H1 (cell line): ENCODE measurements at regions not wholly inside any gene's neighbourhood (a gene's known extent, or its start where the extent isn't known, plus 50 kb on each side); places are given as distances from the start of the nearest gene placed in this dataset.

Source experiments
- CTCF ChIA-PET: fragments of 300-600 bp; sonication (Branson Sonifier 250); formaldehyde crosslinking; loops from one replicate; lab custom pipeline; 2021; ENCODE audit not compliant: partially characterized antibody; lab: Charles Lee
- POLR2A ChIA-PET: fragments of 300-600 bp; sonication (Branson Sonifier 250); formaldehyde crosslinking; loops from one replicate; lab custom pipeline; 2021; ENCODE audit warnings: inconsistent platforms; ENCODE audit not compliant: partially characterized antibody; lab: Charles Lee
- DNase-seq, 2 experiments: peaks; one replicate each; pipeline versions ENCODE4 v3.0.0 to v3.0.0-alpha.2; 2010 to 2022; ENCODE audit warnings: low spot score in 2 of 2, low read depth in 1 of 2, mixed read lengths in 1 of 2
- FAIRE-seq: peaks from 2 replicates; lab custom pipeline; 2011; peaks lifted over from hg19 to GRCh38; lab: Jason Lieb, UNC
- H2AFZ ChIP-seq: 2 replicates; pipeline ENCODE4 v1.8.1; 2012; ENCODE audit warnings: low read length, inconsistent platforms
- H2AK5ac ChIP-seq: 2 replicates; pipeline ENCODE4 v1.6.1; 2013; ENCODE audit warnings: low read depth, low read length
- H2BK120ac ChIP-seq: replicated peaks from 2 replicates; pipeline ENCODE3; 2013; ENCODE audit warnings: low read depth, low read length, inconsistent platforms
- H2BK12ac ChIP-seq: 2 replicates; pipeline ENCODE4 v1.6.1; 2013; ENCODE audit warnings: low read depth, low read length
- H2BK15ac ChIP-seq: 2 replicates; pipeline ENCODE4 v1.6.1; 2013; ENCODE audit warnings: low read length
- H2BK20ac ChIP-seq: 2 replicates; pipeline ENCODE4 v1.6.1; 2013; ENCODE audit warnings: low read length
- H2BK5ac ChIP-seq: 2 replicates; pipeline ENCODE4 v1.6.1; 2013; ENCODE audit warnings: low read depth, low read length
- H3K14ac ChIP-seq: 2 replicates; pipeline ENCODE4 v1.6.1; 2013; ENCODE audit warnings: inconsistent platforms; ENCODE audit not compliant: insufficient read length
- H3K18ac ChIP-seq: 2 replicates; pipeline ENCODE4 v1.6.1; 2013; ENCODE audit warnings: low read length; ENCODE audit errors: extremely low read depth
- H3K23ac ChIP-seq: 2 replicates; pipeline ENCODE4 v1.6.1; 2013; ENCODE audit warnings: inconsistent platforms; ENCODE audit not compliant: insufficient read length
- H3K23me2 ChIP-seq: 2 replicates; pipeline ENCODE4 v1.6.1; 2013; ENCODE audit warnings: low read depth, low read length
- H3K27ac ChIP-seq: 2 replicates; pipeline ENCODE4 v1.6.1; 2011; ENCODE audit warnings: low read depth, low read length, inconsistent platforms
- H3K27me3 ChIP-seq, 4 experiments: replicated peaks in 1 of 4; 1 replicate in 1 of 4; 2 replicates in 3 of 4; pipeline versions ENCODE4 v1.6.1 to v1.8.1; 2011 to 2013; ENCODE audit warnings: low read length in 3 of 4, mild to moderate bottlenecking in 3 of 4, inconsistent platforms in 2 of 4, mixed read lengths in 2 of 4, moderate library complexity in 1 of 4; ENCODE audit not compliant: control insufficient read depth in 3 of 4, insufficient read depth in 3 of 4; ENCODE audit errors: extremely low read depth in 1 of 4
- H3K36me3 ChIP-seq, 4 experiments: 2 replicates each; pipeline versions ENCODE4 v1.6.1 to v1.8.1; 2011 to 2013; ENCODE audit warnings: mild to moderate bottlenecking in 4 of 4, low read length in 3 of 4, moderate library complexity in 2 of 4, control low read depth in 1 of 4, inconsistent platforms in 1 of 4; ENCODE audit not compliant: insufficient read depth in 4 of 4, control insufficient read depth in 2 of 4
- H3K4ac ChIP-seq: replicated peaks from 2 replicates; pipeline ENCODE3; 2013; ENCODE audit warnings: low read length, low read depth, mixed read lengths, inconsistent platforms; ENCODE audit not compliant: insufficient read length
- H3K4me1 ChIP-seq, 4 experiments: replicated peaks in 1 of 4; 1 replicate in 1 of 4; 2 replicates in 3 of 4; pipeline versions ENCODE4 v1.6.1 to v1.8.1; 2011 to 2013; ENCODE audit warnings: low read length in 3 of 4, inconsistent platforms in 2 of 4, mixed read lengths in 1 of 4; ENCODE audit not compliant: insufficient read depth in 4 of 4, control insufficient read depth in 3 of 4
- H3K4me2 ChIP-seq, 2 experiments: 2 replicates each; pipeline versions ENCODE4 v1.6.1 to v1.8.1; 2011 to 2013; ENCODE audit warnings: low read depth in 2 of 2, low read length in 2 of 2, control low read depth in 1 of 2, inconsistent platforms in 1 of 2, mild to moderate bottlenecking in 1 of 2; ENCODE audit not compliant: insufficient read depth in 1 of 2
- H3K4me3 ChIP-seq, 4 experiments: fragments of 200-600, 300-600 bp in 1 of 4; sonication (generic), shearing (Covaris generic), sonication (Bioruptor Twin) in 1 of 4; 2 replicates each; pipeline versions ENCODE4 v1.5.1 to v1.8.1; 2011 to 2016; ENCODE audit warnings: low read length in 4 of 4, low read depth in 3 of 4, control low read depth in 2 of 4, inconsistent platforms in 2 of 4, mild to moderate bottlenecking in 2 of 4, mixed read lengths in 1 of 4, moderate library complexity in 1 of 4; ENCODE audit not compliant: insufficient read depth in 2 of 4; ENCODE audit errors: extremely low read depth in 1 of 4
- H3K56ac ChIP-seq: replicated peaks from 2 replicates; pipeline ENCODE3; 2013; ENCODE audit warnings: low read depth, mild to moderate bottlenecking, mixed read lengths, low read length, inconsistent platforms; ENCODE audit not compliant: insufficient read length
- H3K79me1 ChIP-seq: 2 replicates; pipeline ENCODE4 v1.6.1; 2013; ENCODE audit warnings: low read depth, low read length, control low read depth
- H3K79me2 ChIP-seq, 2 experiments: 2 replicates each; pipeline versions ENCODE4 v1.6.1 to v1.8.1; 2012 to 2013; ENCODE audit warnings: low read length in 2 of 2, mild to moderate bottlenecking in 2 of 2, inconsistent platforms in 1 of 2; ENCODE audit not compliant: insufficient read depth in 2 of 2, control insufficient read depth in 1 of 2
- H3K9ac ChIP-seq, 4 experiments: replicated peaks in 1 of 4; 1 replicate in 1 of 4; 2 replicates in 3 of 4; pipeline versions ENCODE4 v1.6.1 to v1.8.1; 2011 to 2013; ENCODE audit warnings: low read depth in 3 of 4, low read length in 3 of 4, control low read depth in 2 of 4, mild to moderate bottlenecking in 2 of 4, moderate library complexity in 2 of 4, inconsistent platforms in 1 of 4; ENCODE audit errors: extremely low read depth in 1 of 4
- H3K9me3 ChIP-seq, 2 experiments: 2 replicates each; pipeline versions ENCODE4 v1.6.1 to v1.8.1; 2012 to 2013; ENCODE audit warnings: mild to moderate bottlenecking in 2 of 2, moderate library complexity in 2 of 2, control low read depth in 1 of 2, inconsistent platforms in 1 of 2, low read depth in 1 of 2, low read length in 1 of 2, mixed read lengths in 1 of 2; ENCODE audit not compliant: insufficient read depth in 2 of 2
- H4K20me1 ChIP-seq, 2 experiments: replicated peaks in 1 of 2; 2 replicates each; pipeline versions ENCODE3 to v1.8.1; 2011 to 2013; ENCODE audit warnings: inconsistent platforms in 2 of 2, low read length in 2 of 2, mild to moderate bottlenecking in 1 of 2; ENCODE audit not compliant: insufficient read depth in 2 of 2, control insufficient read depth in 1 of 2
- H4K5ac ChIP-seq: 2 replicates; pipeline ENCODE4 v1.6.1; 2013; ENCODE audit warnings: low read length, low read depth, mixed read lengths, inconsistent platforms; ENCODE audit not compliant: insufficient read length
- H4K8ac ChIP-seq: 2 replicates; pipeline ENCODE4 v1.8.0; 2013; ENCODE audit warnings: mild to moderate bottlenecking, moderate library complexity, low read length, inconsistent platforms; ENCODE audit not compliant: insufficient read depth; ENCODE audit errors: extremely low read depth
- H4K91ac ChIP-seq: replicated peaks from 2 replicates; pipeline ENCODE3; 2013; ENCODE audit warnings: low read length, mixed read lengths, inconsistent platforms; ENCODE audit not compliant: insufficient read length
- ATF3 ChIP-seq: IDR thresholded peaks from 2 replicates; pipeline ENCODE4 v1.6.1; 2011; ENCODE audit warnings: low read depth, mild to moderate bottlenecking, low read length; ENCODE audit not compliant: insufficient read depth
- CHD1 ChIP-seq: IDR thresholded peaks from 2 replicates; pipeline ENCODE4 v1.6.1; 2012; ENCODE audit warnings: low read depth, low read length, improper control_type of control experiment
- CREB1 ChIP-seq: IDR thresholded peaks from 2 replicates; pipeline ENCODE4 v1.6.1; 2012; ENCODE audit warnings: inconsistent platforms
- EP300 ChIP-seq, 2 experiments: IDR thresholded peaks; 1 replicate in 1 of 2; 2 replicates in 1 of 2; pipeline ENCODE4 v1.6.1; 2011 to 2012; ENCODE audit warnings: low read depth in 2 of 2, low read length in 2 of 2, mild to moderate bottlenecking in 2 of 2, borderline replicate concordance in 1 of 2, inconsistent platforms in 1 of 2, moderate library complexity in 1 of 2
- NRF1 ChIP-seq: IDR thresholded peaks from 2 replicates; pipeline ENCODE4 v1.6.1; 2011; ENCODE audit warnings: mild to moderate bottlenecking, low read depth, low read length, improper control_type of control experiment
- PHF8 ChIP-seq: fragments of 200-600 bp; sonication (generic); conservative IDR thresholded peaks from 2 replicates; pipeline ENCODE4 v1.7.1; 2012; ENCODE audit warnings: low read depth, mild to moderate bottlenecking, inconsistent platforms, low read length, moderate library complexity
- POU5F1 ChIP-seq: IDR thresholded peaks from 2 replicates; pipeline ENCODE4 v1.6.1; 2011; ENCODE audit warnings: low read depth, mild to moderate bottlenecking, low read length, moderate library complexity
- RAD21 ChIP-seq, 2 experiments: IDR thresholded peaks in 1 of 2; conservative IDR thresholded peaks in 1 of 2; 2 replicates each; pipeline ENCODE4 v1.6.1; 2011; ENCODE audit warnings: low read depth in 2 of 2, low read length in 2 of 2, improper control_type of control experiment in 1 of 2, inconsistent platforms in 1 of 2, mild to moderate bottlenecking in 1 of 2, moderate library complexity in 1 of 2
- SIN3A ChIP-seq, 2 experiments: IDR thresholded peaks in 1 of 2; conservative IDR thresholded peaks in 1 of 2; 2 replicates each; pipeline ENCODE4 v1.6.1; 2011 to 2012; ENCODE audit warnings: low read length in 2 of 2, improper control_type of control experiment in 1 of 2, low read depth in 1 of 2, mild to moderate bottlenecking in 1 of 2
- SP2 ChIP-seq: IDR thresholded peaks from 2 replicates; pipeline ENCODE4 v1.6.1; 2012; ENCODE audit warnings: mild to moderate bottlenecking, low read length, inconsistent platforms
- SUZ12 ChIP-seq: fragments of 200-600 bp; sonication (generic); IDR thresholded peaks from 2 replicates; pipeline ENCODE4 v1.6.1; 2012; ENCODE audit warnings: mild to moderate bottlenecking, inconsistent platforms, low read length, moderate library complexity, mixed read lengths
- TAF7 ChIP-seq: optimal IDR thresholded peaks from 2 replicates; pipeline ENCODE3; 2011; ENCODE audit warnings: low read depth, mild to moderate bottlenecking, inconsistent platforms, low read length, moderate library complexity, borderline replicate concordance
- TBP ChIP-seq: IDR thresholded peaks from 2 replicates; pipeline ENCODE4 v1.6.1; 2011; ENCODE audit warnings: low read depth, low read length, improper control_type of control experiment
- YY1 ChIP-seq: IDR thresholded peaks from 2 replicates; pipeline ENCODE4 v1.6.1; 2011; ENCODE audit warnings: low read depth, mild to moderate bottlenecking, low read length
- WGBS, 2 experiments: shearing (Covaris generic) in 1 of 2; methylation state at CpG; one replicate each; pipeline versions ENCODE4 v1.1.6 to v1.1.7; 2013 to 2015; ENCODE audit warnings: low lambda C conversion rate in 2 of 2, mixed read lengths in 2 of 2, inconsistent platforms in 1 of 2, low coverage in 1 of 2, missing lambda C conversion rate in 1 of 2; ENCODE audit not compliant: insufficient replicate concordance in 2 of 2, insufficient coverage in 1 of 2, insufficient read length in 1 of 2; ENCODE audit errors: extremely low coverage in 1 of 2, missing lambda C conversion rate in 1 of 2; 5-methylcytosine and 5-hydroxymethylcytosine counted together

- Histone ChIP-seq H3K27ac (no peak overlapping the region), H3K79me1 (no peaks in the 10 kb centered on the region), H3K14ac (no peak overlapping the region), H3K23me2 (no peaks in the 10 kb centered on the region), H3K23ac (no peak overlapping the region), H4K5ac (no peak overlapping the region), H2BK20ac (no peak overlapping the region), H3K9me3 (no peaks in the 10 kb centered on the region), H2BK5ac (no peak overlapping the region), H2BK120ac (no peak overlapping the region), H2BK15ac (no peak overlapping the region), H4K91ac (no peak overlapping the region), H3K4me1 (no peaks in the 10 kb centered on the region), H3K9ac (no peak overlapping the region), H3K18ac (no peak overlapping the region), H4K20me1 (no peaks in the 10 kb centered on the region), H2AK5ac (no peak overlapping the region), H3K4me2 (no peak overlapping the region), H3K4ac (no peak overlapping the region), H2BK12ac (no peak overlapping the region), H4K8ac (no peak overlapping the region), H3K79me2 (no peaks in the 10 kb centered on the region), H3K4me3 (no peak overlapping the region), H3K27me3 (no peaks in the 10 kb centered on the region), H3K56ac (no peak overlapping the region), H2AFZ (no peak overlapping the region), H3K36me3 (no peaks in the 10 kb centered on the region)
- no peak for FAIRE-seq
- WGBS, 2 experiments: 84% methylated on average over 2 of the region's 2 CpGs; no CpG with 5 or more reads in 1 of the 2 experiments
- CTCF ChIA-PET: interaction anchor here (0.9 to 1.1 kb wide), 2 partner anchors 238 to 343 kb away, joined by 3 read pairs; no protein-coding TSS in a partner anchor
- POLR2A ChIA-PET: no interaction called here
- no peak for DNase-seq
- TF ChIP-seq NRF1 (no peak), CHD1 (no peak), SUZ12 (no peak), RAD21 (IDR thresholded peaks at IDR 0.05 in 1 of 2, conservative IDR thresholded peaks at IDR 0.05 in 1 of 2; ENCODE audit: low read depth in 2 of 2, low read length in 2 of 2) (no peak), TBP (no peak), YY1 (no peak), CREB1 (no peak), PHF8 (no peak), POU5F1 (no peak), ATF3 (no peak), SP2 (no peak), TAF7 (no peak), EP300 (IDR thresholded peaks at IDR 0.05; ENCODE audit: borderline replicate concordance in 1 of 2, low read depth in 2 of 2, low read length in 2 of 2) (no peak), SIN3A (conservative IDR thresholded peaks at IDR 0.05 in 1 of 2, IDR thresholded peaks at IDR 0.05 in 1 of 2; ENCODE audit: low read depth in 1 of 2, low read length in 2 of 2) (no peak)
These were observed 176.4 kb upstream of the CHST9 start for GRCh38 chr18:27361477-27361876.
